GM18507 (cell line): ENCODE measurements at regions not wholly inside any gene's neighbourhood (a gene's known extent, or its start where the extent isn't known, plus 50 kb on each side); places are given as distances from the start of the nearest gene placed in this dataset.

ENCODE experiments used
- DNase-seq: peaks from one replicate; pipeline ENCODE4 v3.0.0; 2011; ENCODE audit warnings: low read depth; ENCODE audit not compliant: insufficient read length; ENCODE audit errors: extremely low spot score
- FAIRE-seq: peaks from 2 replicates; lab custom pipeline; 2011; peaks lifted over from hg19 to GRCh38; lab: Jason Lieb, UNC

DNA sequence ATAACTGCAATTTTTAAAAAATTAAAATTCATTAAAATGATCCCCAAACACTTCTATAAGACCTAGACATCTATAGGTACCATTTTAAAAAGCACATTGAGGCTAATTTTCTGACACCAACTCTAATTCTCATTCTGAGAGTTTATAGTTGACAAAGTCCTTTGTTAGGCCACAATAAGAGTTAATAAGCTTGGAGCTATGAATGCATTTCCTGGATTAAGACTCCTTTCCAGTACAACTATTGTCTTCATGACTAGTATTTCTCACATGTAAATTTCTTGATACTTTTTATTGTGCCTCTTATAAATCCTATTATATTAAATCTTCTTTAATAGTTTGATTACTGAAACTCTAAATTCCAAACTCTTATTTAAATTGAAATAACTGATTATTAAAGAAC is 340.8 kb downstream of the KLF12 start:
- DNase-seq (no peak), FAIRE-seq (no peak)

DNA sequence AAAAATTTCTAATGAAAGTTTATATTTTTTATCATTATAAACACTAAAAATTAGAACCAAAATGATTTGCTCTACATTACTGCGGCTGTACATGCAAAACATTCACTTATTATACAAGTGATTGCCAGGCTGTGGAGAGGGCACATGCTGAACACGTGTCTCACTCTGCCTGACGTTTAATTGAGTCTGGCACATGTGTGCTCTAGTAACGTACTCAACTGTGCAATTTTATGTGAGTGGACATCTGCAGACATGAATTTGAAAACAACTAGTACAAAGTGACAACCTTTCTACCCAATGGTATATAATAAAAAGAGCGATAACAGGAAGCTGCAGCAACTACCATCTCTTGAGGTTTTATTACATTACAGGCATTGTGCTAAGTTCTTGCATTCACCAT is 341.4 kb downstream of the KLF12 start:
- DNase-seq (no peak), FAIRE-seq (no peak)

DNA sequence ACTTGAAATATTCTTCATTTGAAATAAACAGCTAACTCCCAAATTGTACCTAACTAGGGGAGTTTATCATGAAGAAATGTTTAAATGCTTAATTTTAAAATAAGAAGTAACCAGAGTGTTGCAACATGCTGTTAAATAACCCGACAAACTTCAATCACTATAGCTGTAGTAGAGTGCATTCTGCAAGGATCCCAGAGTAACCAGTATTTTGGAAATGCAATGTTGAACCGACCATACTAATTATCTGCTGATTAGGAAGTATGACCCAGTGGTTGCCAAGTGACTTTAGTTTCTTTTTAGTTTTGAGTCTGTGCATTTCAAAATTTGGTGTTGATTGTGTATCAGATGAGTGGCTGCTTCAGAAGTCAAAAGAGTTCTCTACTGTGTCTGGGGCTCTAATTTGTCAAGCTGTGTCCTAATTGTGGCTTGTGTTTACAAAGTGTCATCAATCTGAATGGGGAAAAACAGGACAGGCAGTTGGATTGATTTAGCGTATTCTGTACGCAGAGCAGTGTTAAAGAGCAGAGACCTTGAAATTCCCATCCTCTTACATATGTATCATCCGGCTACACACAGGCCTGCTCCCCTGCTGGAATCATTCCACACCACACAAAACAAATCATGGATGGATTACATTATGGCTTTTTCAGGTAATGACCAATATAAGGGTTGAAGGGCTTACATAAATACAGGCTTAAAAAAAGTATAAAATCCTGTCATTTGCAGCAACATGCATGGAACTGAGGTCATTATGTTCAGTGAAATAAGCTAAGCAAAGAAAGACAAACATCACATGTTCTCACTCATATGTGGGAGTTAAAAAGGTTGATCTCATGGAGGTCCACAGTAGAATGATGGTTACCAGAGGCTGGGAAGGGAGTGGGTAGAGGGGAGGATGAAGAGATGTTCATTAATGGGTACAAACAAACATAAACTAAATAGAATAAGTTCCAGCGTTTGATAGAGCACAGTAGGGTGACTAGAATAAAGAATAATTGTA is 351.5 kb downstream of the KLF12 start:
- DNase-seq (no peak), FAIRE-seq (no peak)

DNA sequence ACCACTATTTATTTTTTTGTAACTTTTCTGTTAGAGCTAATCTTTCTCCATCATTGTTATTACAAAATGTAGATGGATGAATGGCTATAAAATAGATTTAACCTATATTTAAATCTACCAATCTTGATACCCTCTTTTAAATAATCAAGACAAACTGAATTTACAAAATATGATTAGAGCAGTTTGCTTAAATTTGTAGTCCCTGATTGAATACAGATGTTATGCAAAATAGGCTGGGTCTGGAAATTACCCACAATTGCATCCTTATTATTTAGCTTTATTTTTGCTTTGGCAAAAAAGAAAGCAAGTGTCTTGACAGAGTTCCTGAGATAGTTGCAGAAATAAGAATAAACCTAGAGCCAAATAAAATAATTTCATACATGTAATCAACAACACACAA is 352.8 kb downstream of the KLF12 start:
- DNase-seq (no peak), FAIRE-seq (no peak)

DNA sequence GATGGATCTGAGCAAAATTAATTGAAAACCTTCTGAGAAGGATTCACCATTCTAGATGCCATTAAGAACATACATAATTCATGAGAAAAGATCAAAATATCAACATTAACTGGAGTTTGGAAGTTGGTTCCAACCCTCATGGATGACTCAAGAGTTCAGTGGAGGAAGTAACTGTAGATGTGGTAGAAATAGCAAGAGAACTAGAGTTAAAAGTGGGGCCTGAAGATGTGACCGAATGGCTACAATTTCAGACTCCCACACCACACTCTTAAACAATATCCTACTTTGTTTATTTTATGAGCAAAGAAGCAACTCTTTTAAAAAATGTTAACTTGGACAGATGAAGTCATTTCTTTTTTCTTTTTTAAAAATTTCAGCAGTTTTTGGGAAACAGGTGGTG is 354.3 kb downstream of the KLF12 start:
- DNase-seq (no peak), FAIRE-seq (no peak)

DNA sequence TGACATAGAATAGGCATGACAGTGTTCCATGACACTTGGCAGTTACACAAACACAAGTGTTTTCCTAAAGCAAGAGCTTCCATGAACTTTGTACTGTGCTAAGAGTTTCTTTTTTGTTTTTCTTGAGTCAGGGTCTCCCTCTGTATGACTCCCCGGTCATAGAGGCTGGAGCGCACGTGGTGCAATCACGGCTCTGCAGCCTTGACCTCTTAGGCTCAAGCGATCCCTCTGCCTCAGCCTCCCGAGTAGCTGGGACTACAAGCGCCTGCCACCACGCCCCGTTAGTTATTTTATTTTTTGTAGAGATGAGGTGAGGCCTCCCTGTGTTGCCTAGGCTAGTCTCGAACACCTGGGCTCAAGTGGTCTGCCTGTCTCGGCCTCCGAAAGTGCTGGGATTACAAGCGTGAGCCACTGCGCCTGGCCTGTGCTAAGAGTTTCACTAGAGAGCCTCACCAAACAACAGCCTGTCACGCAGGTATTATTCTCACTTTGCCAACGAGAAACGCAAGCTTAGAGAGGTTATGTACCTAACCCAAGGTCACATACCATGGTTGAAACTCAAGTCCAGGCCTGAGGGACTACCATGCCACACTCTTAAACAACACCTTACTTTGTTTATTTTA is 355.9 kb downstream of the KLF12 start:
- DNase-seq, result no peak

DNA sequence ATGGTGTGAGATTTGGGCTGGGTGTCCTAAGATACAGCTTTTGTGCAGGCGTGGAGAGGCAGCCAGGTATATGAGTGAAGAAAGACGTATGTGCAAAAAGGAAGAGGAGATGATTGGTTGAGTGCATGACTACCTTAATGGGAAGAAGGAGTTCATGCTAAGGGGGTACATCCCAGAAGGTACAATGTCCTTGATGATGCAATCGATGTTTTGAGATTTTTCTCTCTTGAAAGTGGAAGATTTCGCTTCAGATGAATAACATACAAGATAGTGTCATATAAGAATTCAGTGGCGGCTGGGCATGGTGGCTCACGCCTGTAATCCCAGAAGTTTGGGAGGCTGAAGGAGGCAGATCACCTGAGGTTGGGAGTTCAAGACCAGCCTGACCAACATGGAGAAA is 357.1 kb downstream of the KLF12 start:
- DNase-seq, result no peak
- no peak for FAIRE-seq

More for the DNA sequence above, 355.9 kb downstream of the KLF12 start:
- FAIRE-seq, result no peak

DNA sequence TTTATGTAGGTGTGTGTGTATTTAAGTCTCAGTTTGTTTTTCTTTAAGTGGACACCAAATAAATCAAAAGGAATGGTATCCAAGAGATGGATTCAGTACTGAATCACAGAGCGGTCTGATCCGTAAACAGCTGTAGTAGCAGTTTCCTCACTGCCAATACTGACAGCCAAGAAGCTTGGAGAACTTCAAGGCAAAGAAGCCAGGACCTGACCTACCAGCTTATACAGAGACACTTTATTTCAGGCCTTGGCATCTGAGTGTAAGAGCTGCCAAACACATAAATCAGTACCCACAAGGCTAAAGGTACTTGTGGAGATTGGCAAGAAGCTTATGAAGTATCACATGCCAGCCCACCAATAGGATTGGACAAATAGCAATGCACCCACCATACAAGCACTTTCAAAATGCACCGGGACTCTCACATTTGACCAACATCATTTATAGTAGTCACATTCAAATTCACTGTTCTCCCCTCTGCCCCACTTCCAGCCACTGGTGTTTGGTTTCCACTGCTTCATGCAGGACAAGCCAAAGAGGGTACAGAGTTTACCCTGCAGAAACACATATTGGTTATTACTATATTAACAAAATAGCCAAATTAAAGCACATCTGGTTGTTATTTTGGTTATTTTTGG is 357.9 kb downstream of the KLF12 start:
- DNase-seq (no peak), FAIRE-seq (no peak)

DNA sequence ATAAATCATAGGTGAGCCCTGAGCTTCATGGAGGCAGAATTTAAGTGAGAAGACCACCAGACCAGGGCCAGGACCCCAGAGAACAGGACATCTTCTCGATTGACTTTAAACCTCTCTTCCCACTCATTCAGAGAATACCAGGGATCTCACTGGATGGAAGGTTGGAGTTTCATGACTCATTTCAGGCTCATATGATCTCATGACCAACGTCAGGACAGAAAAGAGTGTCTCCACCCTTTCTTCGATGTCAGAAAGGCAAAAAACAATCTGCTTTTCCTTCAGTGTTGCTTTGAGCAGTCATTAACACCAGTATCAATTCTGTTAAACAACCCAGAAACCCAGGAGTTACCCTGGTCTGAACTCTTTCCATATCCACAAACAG is 361.0 kb downstream of the KLF12 start:
- no peak for DNase-seq
- no peak for FAIRE-seq

DNA sequence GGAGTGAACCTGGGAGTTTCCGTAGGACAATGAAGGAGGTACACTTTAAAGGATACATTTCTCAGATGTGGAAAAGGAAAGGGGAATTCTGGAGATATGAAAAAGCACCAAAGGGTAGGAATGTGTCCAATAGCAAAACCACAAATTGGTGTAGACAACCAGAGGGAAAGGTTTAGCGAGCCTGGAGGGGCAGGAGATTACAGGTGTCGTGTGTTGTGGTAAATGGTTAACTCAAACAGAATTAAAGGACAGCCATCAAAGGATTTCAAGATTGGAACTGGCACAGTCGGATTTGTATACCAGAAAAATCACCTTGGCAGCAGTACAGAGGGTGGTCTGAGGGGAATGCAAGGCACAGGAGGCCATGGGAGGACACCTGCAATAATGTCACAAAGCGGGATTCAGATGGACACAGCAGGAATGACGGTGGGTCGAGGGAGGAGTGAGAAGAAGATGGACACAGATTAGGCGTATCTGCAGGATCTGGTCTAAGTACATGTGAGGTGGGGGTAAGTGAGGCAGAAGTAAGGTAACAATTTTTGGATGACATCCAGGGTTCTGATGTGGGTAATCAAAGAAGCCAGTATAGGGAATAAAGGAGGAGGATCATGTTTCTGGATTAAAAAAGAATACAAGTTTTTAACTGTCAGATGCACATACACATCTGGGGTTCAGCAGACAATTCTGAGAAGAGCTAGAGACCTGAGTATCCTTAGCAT is 361.6 kb downstream of the KLF12 start:
- FAIRE-seq (no peak), DNase-seq (no peak)

DNA sequence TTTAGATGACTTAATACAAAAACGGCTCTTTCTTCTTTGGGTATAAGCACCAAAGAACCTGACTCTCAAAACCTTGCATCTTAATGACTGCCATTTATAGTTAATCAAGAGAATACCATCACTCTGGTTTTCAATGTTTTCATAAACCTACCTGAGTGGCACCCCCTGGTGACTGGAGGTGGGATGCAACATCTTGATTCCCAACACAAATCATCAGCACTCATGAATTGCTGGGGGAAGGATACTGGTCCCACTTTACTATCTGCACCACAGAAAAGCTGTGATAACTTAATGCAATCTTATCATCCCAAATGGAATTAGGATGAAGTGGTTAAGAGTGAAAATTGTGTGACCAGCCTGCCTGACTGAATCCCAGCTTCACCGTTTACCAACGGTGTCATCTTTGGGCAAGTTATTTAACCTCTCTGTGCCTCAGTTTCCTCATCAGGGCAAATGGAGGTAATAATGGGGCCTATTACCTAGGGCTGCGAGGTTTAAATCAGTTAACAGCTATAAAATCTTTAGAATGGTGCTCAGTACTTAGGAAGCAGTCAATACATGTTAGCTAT is 366.4 kb downstream of the KLF12 start:
- DNase-seq (no peak), FAIRE-seq (no peak)

DNA sequence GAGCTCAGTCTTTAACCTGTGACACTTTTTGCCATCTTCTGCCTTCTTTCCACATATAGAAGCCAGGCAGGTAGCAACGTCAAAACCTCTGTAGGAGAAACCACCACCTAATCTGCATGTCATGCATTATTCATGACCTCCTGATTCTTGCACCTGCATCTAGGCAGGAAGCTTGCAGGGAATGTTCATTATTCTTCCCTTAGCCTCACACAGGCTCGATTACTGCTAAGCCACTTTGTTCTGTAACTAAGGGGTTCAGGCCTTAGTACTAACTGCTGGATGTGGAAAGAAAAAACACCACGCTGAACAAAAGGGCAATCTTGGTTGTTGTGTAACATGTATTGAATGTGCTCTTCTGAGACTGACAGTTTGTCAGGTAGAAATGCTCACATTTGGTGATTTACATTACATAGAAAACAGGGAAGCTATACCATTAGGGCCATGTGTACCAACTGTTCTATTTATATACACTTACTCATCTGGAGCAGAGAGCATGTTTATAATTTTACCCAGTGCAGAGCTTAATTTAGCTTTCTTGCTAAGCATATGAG is 366.9 kb downstream of the KLF12 start:
- no peak for FAIRE-seq
- DNase-seq, result no peak

DNA sequence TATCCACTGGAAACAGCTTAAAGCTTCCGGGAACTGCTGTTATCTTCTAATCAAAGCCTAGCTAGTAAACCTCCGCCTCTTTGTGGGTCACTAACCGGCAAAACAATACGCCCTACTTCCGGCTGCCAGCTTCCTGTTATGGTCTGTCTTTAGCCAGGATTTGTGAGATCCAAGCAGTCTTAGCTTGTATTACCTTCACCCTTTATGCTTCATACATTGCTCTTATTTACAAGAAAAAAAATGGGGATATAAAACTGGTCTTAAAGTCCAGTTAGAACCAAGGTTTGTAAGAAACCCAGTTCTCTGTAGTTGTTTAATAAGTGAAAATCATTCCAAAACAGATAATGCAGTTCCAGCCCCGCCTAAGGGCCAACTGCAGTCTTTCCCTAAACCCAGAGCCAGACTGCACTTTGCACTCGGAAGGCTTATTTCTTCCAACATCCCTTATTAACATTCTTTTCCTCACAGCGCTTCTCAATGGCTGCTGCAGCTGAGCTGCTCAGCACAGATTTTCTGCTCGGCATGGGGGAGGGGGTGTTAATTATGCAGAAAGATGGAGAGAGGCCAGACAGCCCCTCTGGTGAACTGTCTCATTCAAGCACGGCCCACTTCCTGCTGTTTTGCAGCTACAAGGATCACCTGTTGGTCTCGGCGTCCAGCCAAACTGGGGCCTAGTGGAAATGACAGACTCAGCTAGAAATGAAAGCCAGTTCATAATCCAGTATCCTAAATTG is 368.4 kb downstream of the KLF12 start:
- DNase-seq, result no peak
- no peak for FAIRE-seq

DNA sequence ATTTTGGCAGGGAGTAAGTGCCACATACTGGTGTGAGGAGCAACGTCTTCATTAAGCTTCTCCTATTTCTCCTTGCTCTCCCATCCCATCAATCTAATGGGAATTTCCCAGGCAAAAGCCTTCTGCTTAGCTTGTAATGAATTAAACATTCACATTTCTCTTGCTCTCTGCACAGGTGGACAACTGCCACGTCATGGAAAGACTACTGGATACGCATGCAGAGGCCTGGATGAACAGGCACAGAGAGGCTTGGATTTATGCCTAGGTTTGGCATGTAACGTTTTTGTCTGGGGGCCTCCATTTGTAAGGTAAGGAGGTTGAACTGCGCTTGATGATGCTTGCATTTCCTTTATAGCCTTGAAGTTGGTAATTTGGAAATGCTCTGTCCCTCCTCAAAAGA is 374.8 kb downstream of the KLF12 start:
- DNase-seq (no peak), FAIRE-seq (no peak)

DNA sequence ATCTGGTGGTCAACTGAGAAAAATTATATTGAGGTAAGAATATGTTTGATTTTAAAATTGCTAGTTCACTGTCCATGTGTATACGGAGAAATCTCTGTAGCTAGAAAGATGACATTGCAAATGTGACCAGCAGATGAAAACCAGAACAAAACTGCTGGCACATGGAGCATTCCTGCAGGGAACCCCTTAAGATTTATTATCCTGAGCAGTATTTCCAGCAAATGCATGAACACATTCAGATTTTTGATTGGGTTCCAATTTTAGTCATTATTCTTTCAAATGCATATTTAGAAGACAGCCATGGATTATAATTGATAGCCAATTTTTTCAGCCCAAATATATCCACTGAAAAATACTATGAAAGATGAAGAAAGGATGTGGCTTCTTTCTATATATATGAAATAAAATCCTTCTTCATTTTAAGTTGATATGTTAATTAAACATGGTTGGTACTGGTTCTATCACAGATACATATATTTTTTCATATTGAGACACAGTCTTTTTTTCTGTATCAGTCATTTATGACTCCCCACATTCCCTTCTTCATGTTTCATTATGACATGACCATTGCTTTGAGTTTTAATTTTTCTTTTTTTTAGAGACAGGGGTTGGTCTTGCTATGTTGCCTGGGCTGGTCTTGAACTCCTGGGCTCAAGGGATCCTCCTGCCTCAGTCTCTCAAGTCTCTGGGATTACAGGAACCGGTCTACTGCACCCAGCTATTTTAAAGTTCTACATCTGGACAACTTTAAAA is 376.5 kb downstream of the KLF12 start:
- DNase-seq, result no peak

DNA sequence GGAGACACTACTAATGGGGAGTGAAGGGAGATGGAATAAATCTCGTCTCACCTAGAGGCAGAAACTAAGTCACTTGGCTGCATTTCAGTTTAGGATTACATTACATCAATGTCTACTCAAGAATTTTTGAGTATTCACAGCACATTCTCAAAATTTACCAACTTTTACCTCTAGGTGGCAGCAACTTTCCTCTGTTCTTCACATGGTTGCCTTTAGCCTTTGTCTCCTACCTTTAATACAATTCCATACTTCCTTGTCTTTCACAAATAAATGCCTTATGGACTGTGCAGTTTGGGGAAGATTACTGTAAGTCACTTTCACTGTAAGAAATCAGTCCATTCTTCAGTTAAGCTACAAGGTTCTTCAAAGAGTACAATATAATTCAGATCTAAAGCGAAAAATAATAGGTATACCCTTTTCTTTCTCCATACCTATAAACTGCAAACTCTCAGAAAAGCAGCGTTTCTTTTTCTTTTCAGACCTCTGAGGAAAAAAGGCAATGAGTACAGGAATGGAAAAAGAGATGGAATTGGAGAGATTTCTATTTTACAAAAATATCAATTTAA is 379.4 kb downstream of the KLF12 start:
- peak; percentile 87 for FAIRE-seq
- no peak for DNase-seq

More for the DNA sequence above, 376.5 kb downstream of the KLF12 start:
- FAIRE-seq, result no peak

DNA sequence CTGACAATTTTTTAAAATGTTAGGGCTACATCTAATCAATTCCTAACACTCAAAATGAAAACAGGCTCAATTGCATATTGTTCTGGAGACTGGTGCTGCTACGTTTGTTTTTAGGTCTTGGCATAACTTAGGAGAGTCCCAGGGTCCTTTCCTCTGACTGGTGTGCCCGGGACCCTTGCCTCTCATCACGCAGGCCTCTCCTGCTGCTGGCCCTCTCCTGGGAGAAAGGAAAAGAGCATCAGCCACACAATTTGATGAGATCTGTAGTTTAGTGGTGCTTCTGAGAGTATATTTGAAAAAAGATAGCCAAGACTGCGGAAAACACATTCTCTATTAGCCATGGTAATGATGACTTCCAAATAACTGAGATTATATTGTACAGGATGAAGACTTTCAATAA is 380.0 kb downstream of the KLF12 start:
- FAIRE-seq (no peak), DNase-seq (no peak)

DNA sequence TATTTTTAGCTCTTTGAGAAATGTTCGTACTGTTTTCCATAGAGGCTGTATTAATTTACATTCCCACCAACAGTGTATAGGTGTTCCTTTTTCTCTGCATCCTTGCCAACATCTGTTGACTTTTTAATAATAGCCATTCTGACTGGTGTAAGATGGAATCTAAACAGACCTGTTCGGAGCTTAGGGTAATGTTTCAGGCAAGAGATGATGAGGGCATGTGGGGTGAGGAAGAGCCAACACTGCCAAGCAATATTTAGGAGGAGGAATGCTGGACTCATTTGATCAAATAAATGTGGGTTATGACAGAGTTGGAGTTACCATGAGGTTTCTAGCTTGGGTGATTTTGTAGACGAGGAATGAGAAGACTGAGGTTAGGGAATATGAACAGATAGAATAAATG is 382.9 kb downstream of the KLF12 start:
- no peak for FAIRE-seq
- DNase-seq, result no peak
